ENCODE measurements at regions not wholly inside any gene's neighbourhood (a gene's known extent, or its start where the extent isn't known, plus 50 kb on each side); places are given as distances from the start of the nearest gene placed in this dataset.

GRCh38 chr18:78368726-78369125, 610.9 kb upstream of the SALL3 start:
- TF ChIP-seq LEF1 (IDR thresholded peaks at IDR 0.05; ENCODE audit: borderline replicate concordance) (no peak), SP1 (IDR thresholded peaks at IDR 0.05) (no peak), ARNT (IDR thresholded peaks at IDR 0.05) (no peak), HDGF (IDR thresholded peaks at IDR 0.05; ENCODE audit: borderline replicate concordance) (no peak), PKNOX1 (IDR thresholded peaks at IDR 0.05) (no peak), ELF4 (IDR thresholded peaks at IDR 0.05) (no peak), SUZ12 (IDR thresholded peaks at IDR 0.05) (no peak), ZNF384 (IDR thresholded peaks at IDR 0.05) (no peak), TARDBP (IDR thresholded peaks at IDR 0.05) (no peak), FOXK2 (IDR thresholded peaks at IDR 0.05) (no peak), FOXA1 (IDR thresholded peaks at IDR 0.05) (no peak), FOXM1 (IDR thresholded peaks at IDR 0.05; ENCODE audit: borderline replicate concordance) (no peak), L3MBTL2 (conservative IDR thresholded peaks at IDR 0.05) (no peak), BHLHE40 (IDR thresholded peaks at IDR 0.05; ENCODE audit: borderline replicate concordance) (no peak), CTBP1 (IDR thresholded peaks at IDR 0.05; ENCODE audit: borderline replicate concordance) (no peak), NFRKB (IDR thresholded peaks at IDR 0.05) (no peak)
- CTCF ChIA-PET: no interaction called here
- no peak for DNase-seq (ENCODE audit: extremely low spot score)
- POLR2A ChIA-PET: no interaction called here

GRCh38 chr18:78376046-78376445, 603.6 kb upstream of the SALL3 start:
- POLR2A ChIA-PET: no interaction called here
- CTCF ChIA-PET: no interaction called here
- DNase-seq (ENCODE audit: extremely low spot score): no peak
- TF ChIP-seq FOXA1 (IDR thresholded peaks at IDR 0.05) (no peak), ELF4 (IDR thresholded peaks at IDR 0.05) (no peak), BHLHE40 (IDR thresholded peaks at IDR 0.05; ENCODE audit: borderline replicate concordance) (no peak), HDGF (IDR thresholded peaks at IDR 0.05; ENCODE audit: borderline replicate concordance) (no peak), ZNF384 (IDR thresholded peaks at IDR 0.05) (no peak), L3MBTL2 (conservative IDR thresholded peaks at IDR 0.05) (no peak), NFRKB (IDR thresholded peaks at IDR 0.05) (no peak)

GRCh38 chr18:78378403-78378802, 601.2 kb upstream of the SALL3 start:
- CTCF ChIA-PET: no interaction called here
- no peak for TF ChIP-seq FOXA1 (IDR thresholded peaks at IDR 0.05)
- POLR2A ChIA-PET: no interaction called here
- no peak for DNase-seq (ENCODE audit: extremely low spot score)

GRCh38 chr18:78378983-78379382, 600.6 kb upstream of the SALL3 start:
- ChIA-PET CTCF (no interaction called here), POLR2A (no interaction called here)
- TF ChIP-seq ELF4 (IDR thresholded peaks at IDR 0.05) (no peak), FOXK2 (IDR thresholded peaks at IDR 0.05) (no peak), FOXM1 (IDR thresholded peaks at IDR 0.05; ENCODE audit: borderline replicate concordance) (no peak), ZNF384 (IDR thresholded peaks at IDR 0.05) (no peak), CTBP1 (IDR thresholded peaks at IDR 0.05; ENCODE audit: borderline replicate concordance) (no peak), LEF1 (IDR thresholded peaks at IDR 0.05; ENCODE audit: borderline replicate concordance) (no peak), PKNOX1 (IDR thresholded peaks at IDR 0.05) (no peak), SP1 (IDR thresholded peaks at IDR 0.05) (no peak), BHLHE40 (IDR thresholded peaks at IDR 0.05; ENCODE audit: borderline replicate concordance) (no peak), L3MBTL2 (conservative IDR thresholded peaks at IDR 0.05) (no peak), HDGF (IDR thresholded peaks at IDR 0.05; ENCODE audit: borderline replicate concordance) (no peak), ARNT (IDR thresholded peaks at IDR 0.05) (no peak), FOXA1 (IDR thresholded peaks at IDR 0.05) (no peak), TARDBP (IDR thresholded peaks at IDR 0.05) (no peak), NFRKB (IDR thresholded peaks at IDR 0.05) (no peak), SUZ12 (IDR thresholded peaks at IDR 0.05) (no peak)
- DNase-seq (ENCODE audit: extremely low spot score): no peak

GRCh38 chr18:78390348-78390951, 589.2 kb upstream of the SALL3 start:
- ChIA-PET CTCF (no interaction called here), POLR2A (no interaction called here)
- no peak for DNase-seq (ENCODE audit: extremely low spot score)
- no peak for TF ChIP-seq SP1 (IDR thresholded peaks at IDR 0.05)
- no peak for TF ChIP-seq BHLHE40 (IDR thresholded peaks at IDR 0.05; ENCODE audit: borderline replicate concordance)
- TF ChIP-seq LEF1 (IDR thresholded peaks at IDR 0.05; ENCODE audit: borderline replicate concordance): no peak
- no peak for TF ChIP-seq FOXM1 (IDR thresholded peaks at IDR 0.05; ENCODE audit: borderline replicate concordance)
- no peak for TF ChIP-seq FOXA1 (IDR thresholded peaks at IDR 0.05)
- TF ChIP-seq FOXK2 (IDR thresholded peaks at IDR 0.05): no peak
- TF ChIP-seq PKNOX1 (IDR thresholded peaks at IDR 0.05): no peak
- TF ChIP-seq CTBP1 (IDR thresholded peaks at IDR 0.05; ENCODE audit: borderline replicate concordance): no peak
- no peak for TF ChIP-seq ARNT (IDR thresholded peaks at IDR 0.05)
- no peak for TF ChIP-seq SUZ12 (IDR thresholded peaks at IDR 0.05)
- no peak for TF ChIP-seq ELF4 (IDR thresholded peaks at IDR 0.05)
- TF ChIP-seq HDGF (IDR thresholded peaks at IDR 0.05; ENCODE audit: borderline replicate concordance): no peak
- TF ChIP-seq TARDBP (IDR thresholded peaks at IDR 0.05): no peak
- no peak for TF ChIP-seq ZNF384 (IDR thresholded peaks at IDR 0.05)
- TF ChIP-seq NFRKB (IDR thresholded peaks at IDR 0.05): no peak
- TF ChIP-seq L3MBTL2 (conservative IDR thresholded peaks at IDR 0.05): no peak

GRCh38 chr18:78390952-78391348, 588.7 kb upstream of the SALL3 start:
- TF ChIP-seq FOXM1 (IDR thresholded peaks at IDR 0.05; ENCODE audit: borderline replicate concordance) (no peak), FOXA1 (IDR thresholded peaks at IDR 0.05) (no peak), ELF4 (IDR thresholded peaks at IDR 0.05) (no peak), TARDBP (IDR thresholded peaks at IDR 0.05) (no peak)
- DNase-seq (ENCODE audit: extremely low spot score): no peak
- ChIA-PET POLR2A (no interaction called here), CTCF (no interaction called here)
